ENCODE measurements at regions not wholly inside any gene's neighbourhood (a gene's known extent, or its start where the extent isn't known, plus 50 kb on each side); places are given as distances from the start of the nearest gene placed in this dataset.
"Not testable (repeated sequence)": the region's sequence is repeated elsewhere in the genome, so short reads cannot be mapped to it uniquely, and the experiment has no call there.

GRCh38 chr6:139701003-139701402, 326.6 kb upstream of the CITED2 start:
- no peak for DNase-seq

- DNase-seq = no peak
Observed at GRCh38 chr6:139699911-139700310, 325.5 kb upstream of the CITED2 start.

GRCh38 chr6:139699335-139699734, 324.9 kb upstream of the CITED2 start:
- DNase-seq = no peak

- no peak for DNase-seq
Observed at GRCh38 chr6:139698526-139699176, 324.2 kb upstream of the CITED2 start.

GRCh38 chr6:139697856-139698255, 323.4 kb upstream of the CITED2 start:
- not testable (repeated sequence) for DNase-seq

GRCh38 chr6:139696991-139697390, 322.5 kb upstream of the CITED2 start:
- not testable (repeated sequence) for DNase-seq

GRCh38 chr6:139695361-139695760, 320.9 kb upstream of the CITED2 start:
- no peak for DNase-seq

- no peak for DNase-seq
Observed at GRCh38 chr6:139693735-139694134, 319.3 kb upstream of the CITED2 start.

- no peak for DNase-seq
Observed at GRCh38 chr6:139690007-139690406, 315.6 kb upstream of the CITED2 start.

GRCh38 chr6:139687055-139687454, 312.6 kb upstream of the CITED2 start:
- DNase-seq = no peak

- DNase-seq = no peak
Observed at GRCh38 chr6:139686308-139686707, 311.9 kb upstream of the CITED2 start.

GRCh38 chr6:139685009-139685408, 310.6 kb upstream of the CITED2 start:
- no peak for DNase-seq

GRCh38 chr6:139680819-139681218, 306.4 kb upstream of the CITED2 start:
- DNase-seq = no peak

GRCh38 chr6:139679516-139680179, 305.2 kb upstream of the CITED2 start:
- DNase-seq = no peak

GRCh38 chr6:139676718-139677117, 302.3 kb upstream of the CITED2 start:
- no peak for DNase-seq

GRCh38 chr6:139666284-139666683, 291.8 kb upstream of the CITED2 start:
- no peak for DNase-seq

- DNase-seq = no peak
Observed at GRCh38 chr6:139663996-139664395, 289.5 kb upstream of the CITED2 start.

- no peak for DNase-seq
Observed at GRCh38 chr6:139659711-139660110, 285.3 kb upstream of the CITED2 start.

- DNase-seq = no peak
Observed at GRCh38 chr6:139659196-139659595, 284.7 kb upstream of the CITED2 start.

- DNase-seq = no peak
Observed at GRCh38 chr6:139657119-139657518, 282.7 kb upstream of the CITED2 start.

GRCh38 chr6:139655783-139656705, 281.6 kb upstream of the CITED2 start:
- no peak for DNase-seq

GRCh38 chr6:139654888-139655782, 280.7 kb upstream of the CITED2 start:
- no peak for DNase-seq

- DNase-seq = no peak
Observed at GRCh38 chr6:139654309-139654708, 279.9 kb upstream of the CITED2 start.
